HG02885 (cell line): ENCODE measurements at regions not wholly inside any gene's neighbourhood (a gene's known extent, or its start where the extent isn't known, plus 50 kb on each side); places are given as distances from the start of the nearest gene placed in this dataset.
"Not testable (repeated sequence)": the region's sequence is repeated elsewhere in the genome, so short reads cannot be mapped to it uniquely, and the experiment has no call there.

Source experiments
- ATAC-seq: cut with Tn5 transposase; IDR thresholded peaks from one replicate; pipeline ENCODE4 v1.9.1; 2021; ENCODE audit warnings: mild to moderate bottlenecking; ENCODE audit not compliant: unreplicated experiment, poor library complexity

GRCh38 chr12:84508851-84509260, 403.7 kb downstream of the SLC6A15 start:
- ATAC-seq = no peak

DNA sequence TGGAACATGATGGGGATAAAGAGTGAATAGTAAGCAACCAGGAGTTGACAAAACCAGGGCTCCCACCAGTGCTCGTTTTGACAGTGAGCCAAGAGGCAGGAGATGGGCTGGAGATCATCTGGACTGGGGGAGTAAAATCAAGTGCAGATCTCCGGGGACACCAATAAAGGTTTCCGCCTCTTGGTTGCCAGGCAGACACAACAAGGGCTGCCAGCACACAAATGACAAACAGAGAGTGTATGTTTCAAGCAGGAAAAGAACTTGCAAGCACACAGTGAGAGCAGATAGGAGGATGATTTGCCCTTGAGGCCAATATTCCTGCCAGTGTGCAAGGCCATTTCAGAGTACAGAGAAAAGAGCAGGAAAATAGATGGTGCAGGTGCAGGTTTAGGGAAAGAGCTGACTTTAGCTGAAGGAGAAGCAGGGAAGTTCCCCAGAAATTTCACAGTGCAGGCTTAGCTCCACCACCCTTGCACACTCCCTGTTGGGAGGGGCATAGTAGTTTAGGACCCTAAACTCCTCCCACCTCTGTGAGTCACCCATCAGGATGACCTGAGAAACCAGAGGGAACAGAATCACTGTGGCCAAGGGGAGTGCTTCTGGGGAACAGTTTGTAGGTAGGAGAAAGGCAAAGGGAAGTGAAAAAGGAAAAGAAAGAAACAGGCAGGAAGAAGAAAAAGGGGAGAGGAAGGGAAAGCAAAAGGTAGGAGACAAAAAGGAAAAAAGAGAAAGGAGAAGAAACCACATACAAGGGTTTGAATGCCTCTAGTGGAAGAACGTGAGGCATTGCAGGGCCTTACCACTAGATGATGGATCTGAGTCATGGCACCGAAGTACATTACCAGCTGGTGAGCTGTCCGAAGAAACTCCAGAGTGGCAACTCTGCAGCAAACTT, 404.4 kb downstream of the SLC6A15 start:
- peak; percentile 56 for ATAC-seq

DNA sequence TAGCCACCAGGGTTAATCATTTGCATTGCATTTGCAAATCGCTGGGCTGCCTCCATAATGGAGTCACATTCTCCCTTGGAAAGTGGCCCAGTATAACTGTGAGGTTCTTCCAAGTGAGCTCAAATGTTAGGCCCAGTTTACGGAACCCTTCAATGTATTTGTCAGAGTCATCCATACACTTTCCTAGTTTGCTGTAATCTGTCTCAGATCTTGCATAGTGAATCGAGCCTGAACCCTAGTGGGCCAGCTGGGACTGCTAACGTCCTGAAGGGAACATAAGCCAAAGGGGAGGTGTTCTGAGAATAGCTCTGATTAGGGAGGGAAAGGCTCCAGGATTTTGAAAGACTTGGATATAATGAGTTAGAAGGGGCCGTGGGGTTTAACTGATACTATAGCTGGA, 406.3 kb downstream of the SLC6A15 start:
- no peak for ATAC-seq

DNA sequence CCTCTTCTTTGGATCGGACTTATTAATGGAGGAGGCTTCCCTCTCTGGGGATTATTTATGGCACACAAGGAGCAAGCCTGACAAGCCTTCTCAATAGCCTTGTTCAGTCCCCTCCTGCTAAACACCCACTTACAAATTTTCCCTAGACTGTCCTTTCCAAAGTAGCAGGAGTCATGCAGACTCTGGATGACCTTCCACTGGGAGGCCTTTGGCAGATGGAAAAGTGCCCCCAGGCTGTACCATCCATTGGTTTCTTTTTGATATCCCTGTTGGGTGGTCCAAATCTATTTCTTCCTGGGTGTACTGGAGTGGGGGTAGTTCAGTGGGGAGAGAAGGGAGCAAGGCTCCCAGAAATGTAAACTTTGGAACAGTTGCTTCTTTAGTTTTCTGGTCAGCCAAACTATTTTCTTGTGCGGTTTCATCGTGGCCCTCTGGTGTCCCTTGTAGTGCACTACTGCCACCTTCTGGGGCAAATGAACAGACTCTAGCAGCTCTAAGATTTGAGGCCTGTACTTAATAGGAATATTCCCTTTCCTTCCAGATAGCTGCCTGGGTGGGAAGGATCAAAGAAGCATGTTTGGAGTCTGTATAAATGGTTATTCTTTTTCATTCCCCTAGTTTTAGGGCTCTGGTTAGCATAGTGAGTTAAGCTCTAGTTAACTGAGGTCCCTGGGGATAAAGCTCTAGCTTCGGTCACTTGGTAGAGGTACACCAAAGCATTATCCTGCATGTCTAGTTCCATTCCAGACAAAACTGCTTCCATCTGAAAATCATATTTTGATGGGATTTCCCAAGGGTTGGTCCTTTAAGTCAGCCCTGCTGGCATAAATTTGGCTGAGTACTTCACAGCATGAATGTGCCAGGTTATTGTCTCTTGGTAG, 409.5 kb downstream of the SLC6A15 start:
- peak; percentile 87 for ATAC-seq

GRCh38 chr12:84502180-84502860, 410.3 kb downstream of the SLC6A15 start:
- no peak for ATAC-seq

DNA sequence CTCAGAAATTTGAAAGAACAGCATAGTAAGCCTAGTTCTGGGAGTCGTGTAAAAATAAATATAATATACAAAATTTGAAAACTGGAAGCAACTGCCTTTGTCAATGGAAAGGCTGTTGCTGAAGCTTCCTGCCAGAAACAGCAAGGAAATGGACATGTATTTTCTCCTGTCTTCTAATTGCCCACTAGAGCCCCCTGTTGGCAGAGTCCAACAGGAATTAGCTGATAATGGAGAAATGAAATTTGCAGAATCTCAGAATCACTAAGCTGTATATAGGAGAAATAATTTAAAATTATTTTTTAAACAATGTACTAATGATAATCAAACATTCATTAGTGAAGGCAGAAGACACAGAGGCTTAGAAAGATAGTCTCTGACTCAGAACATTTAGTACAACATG, 414.8 kb downstream of the SLC6A15 start:
- ATAC-seq = no peak

- no peak for ATAC-seq
Measured at GRCh38 chr12:84495711-84496110, 416.9 kb downstream of the SLC6A15 start.

DNA sequence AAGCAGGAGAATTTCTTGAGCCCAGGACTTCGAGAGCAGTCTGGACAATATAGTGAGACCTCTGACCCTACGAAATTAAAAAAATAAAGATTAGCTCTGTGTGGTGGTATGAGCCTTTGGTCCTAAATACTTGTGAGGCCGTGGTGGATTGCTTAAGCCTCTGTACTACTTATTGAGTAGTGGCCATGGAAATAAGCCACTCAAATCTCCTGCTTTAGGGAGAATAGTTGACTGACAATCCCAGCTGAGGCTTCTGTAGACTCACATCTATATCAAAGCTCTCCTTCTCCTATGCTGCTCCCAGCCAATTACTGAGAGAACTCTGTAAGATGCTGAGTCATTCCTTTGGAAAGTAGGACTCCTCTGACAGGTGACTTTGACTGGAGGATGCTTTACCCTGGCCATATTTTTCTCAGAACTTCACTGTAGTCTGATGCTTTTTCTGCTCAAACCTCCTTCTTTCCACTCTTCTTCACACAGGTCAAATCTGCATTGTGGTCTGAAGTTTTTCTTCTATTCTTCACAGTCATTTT, 420.2 kb downstream of the SLC6A15 start:
- no peak for ATAC-seq

- no peak for ATAC-seq
Measured at GRCh38 chr12:84484798-84485197, 427.8 kb downstream of the SLC6A15 start.

DNA sequence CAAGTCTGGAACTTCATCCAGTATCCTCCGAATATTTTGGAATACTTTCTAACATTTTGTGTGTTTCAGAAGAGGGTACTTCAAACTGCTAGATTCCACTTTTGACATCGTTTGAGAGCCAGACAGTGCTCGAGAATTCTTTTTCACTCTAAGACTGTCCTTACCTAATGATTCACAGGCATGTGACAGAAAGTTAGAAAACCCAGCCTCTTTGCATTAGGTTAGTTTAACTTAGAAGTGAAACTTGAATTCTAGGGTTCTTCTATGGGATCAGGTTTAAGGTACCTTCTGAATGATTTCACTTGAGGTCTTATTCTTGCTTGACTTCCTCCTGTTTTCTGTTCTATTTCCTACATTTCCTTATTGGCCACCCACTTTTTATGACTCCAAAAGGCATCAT, 431.8 kb downstream of the SLC6A15 start:
- no peak for ATAC-seq

DNA sequence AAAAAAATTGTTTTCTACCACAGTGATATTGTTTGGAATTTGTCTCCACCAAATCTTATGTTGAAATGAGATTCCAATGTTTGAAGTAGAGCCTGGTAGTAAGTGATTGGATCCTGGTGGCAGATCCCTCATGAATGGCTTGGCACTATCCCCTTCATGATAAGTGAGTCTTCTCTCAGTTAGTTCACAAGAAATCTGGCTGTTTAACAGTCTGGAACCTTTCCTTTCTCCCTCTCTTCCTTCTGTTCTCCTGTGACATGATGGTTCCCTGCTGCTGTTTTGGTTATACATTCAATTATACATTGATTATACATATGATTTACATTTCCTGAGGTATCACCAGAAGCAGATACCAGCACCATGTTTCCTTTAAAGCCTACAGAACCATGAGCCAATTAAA, 442.2 kb downstream of the SLC6A15 start:
- no peak for ATAC-seq

DNA sequence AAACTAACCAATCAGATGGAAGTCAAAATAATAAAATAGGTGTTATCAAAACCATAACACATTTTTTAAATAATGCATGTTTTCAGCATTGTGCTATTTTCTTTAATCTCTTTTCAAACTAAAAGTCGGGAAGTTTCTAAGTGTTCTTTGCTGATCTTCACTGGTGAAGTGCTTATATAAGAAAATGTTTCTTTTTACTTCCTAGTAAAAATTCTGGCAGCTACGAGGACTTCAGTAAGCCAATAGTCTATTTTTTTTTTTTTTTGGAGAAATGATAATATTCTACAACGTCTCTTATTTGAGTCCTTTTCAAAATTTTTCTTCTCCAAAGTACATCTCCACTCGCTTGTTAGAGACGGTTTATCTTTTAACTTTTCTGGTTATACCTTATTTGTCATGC, 448.0 kb downstream of the SLC6A15 start:
- ATAC-seq = no peak

- ATAC-seq = no peak
Measured at GRCh38 chr12:84463741-84464495, 448.7 kb downstream of the SLC6A15 start.

DNA sequence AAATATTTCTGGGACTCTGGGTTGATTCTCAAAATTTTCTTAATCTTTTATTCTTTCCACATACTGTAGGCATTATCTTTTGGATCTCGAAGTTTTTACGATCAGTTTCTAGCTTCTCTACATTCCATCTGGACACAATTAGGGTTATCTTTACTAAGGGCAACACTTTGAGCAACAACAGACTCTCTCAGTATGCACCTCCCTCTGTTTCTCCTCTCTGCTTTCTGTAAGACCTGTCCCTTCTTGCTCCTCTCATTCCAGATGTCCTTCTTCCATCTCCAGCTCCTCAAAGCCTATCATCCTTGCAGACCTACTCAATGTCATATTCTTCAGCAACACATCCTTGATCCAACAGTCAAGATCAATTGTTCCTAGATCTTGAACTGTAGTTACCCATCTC, 457.0 kb downstream of the SLC6A15 start:
- ATAC-seq = no peak

GRCh38 chr12:84446478-84446877, 466.1 kb downstream of the SLC6A15 start:
- not testable (repeated sequence) for ATAC-seq

DNA sequence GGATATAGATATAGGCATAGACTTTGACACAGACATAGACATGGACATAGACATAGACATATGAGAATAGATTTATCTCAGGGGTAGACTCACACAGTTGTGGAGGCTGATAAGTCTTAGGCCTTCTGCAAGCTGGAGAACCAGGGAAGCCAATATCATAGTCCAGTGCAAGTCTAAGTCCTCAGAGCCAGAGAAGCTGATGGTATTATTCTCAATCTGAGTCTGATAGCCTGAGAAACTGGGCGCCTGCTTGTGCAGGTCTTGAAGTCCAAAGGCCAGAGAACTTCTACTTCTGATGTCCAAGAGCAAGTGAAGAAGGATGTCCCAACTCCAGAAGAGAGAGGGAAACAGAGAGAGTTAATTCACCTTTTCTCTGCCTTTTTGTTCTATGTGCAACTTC, 476.5 kb downstream of the SLC6A15 start:
- ATAC-seq = no peak

GRCh38 chr12:84435682-84436081, 476.9 kb downstream of the SLC6A15 start:
- ATAC-seq = no peak

DNA sequence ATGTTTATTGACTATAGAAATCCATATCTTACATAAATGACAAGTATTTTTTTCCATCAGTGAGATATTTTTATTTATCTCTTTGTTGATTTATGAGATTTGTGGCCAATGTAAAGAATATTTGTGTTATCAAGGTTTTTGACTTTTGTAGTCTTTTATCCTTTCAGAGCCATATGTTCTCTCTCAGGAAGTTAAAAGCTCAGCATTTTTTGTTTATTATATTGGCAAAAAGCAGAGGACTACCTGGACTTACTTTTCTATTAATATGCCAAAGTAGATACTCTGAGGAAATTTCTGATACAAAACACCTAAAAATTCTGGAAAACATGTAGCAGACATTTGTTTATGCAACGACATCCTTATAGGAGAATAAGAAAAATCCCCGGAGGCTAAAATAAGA, 490.3 kb downstream of the SLC6A15 start:
- ATAC-seq = no peak

DNA sequence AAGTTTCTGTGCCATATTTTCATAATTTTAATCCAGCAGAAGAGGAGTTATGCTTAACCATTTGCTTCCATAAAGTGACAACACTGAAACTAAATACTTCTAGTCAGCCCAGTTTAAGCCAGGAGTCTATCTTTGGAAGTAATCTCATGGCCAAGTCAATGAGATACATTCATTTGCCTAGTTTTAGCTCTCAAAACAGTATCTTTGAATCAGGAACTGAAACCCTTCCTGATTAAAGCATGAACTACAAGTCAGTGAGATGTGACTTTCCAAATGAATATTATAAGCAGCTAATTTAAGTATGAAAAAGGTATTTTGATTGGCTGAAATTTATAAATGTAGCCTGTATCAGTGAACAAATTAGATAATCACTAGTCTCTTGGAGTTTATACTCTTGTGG, 491.5 kb downstream of the SLC6A15 start:
- peak; percentile 68 for ATAC-seq

- ATAC-seq = no peak
Measured at GRCh38 chr12:84416626-84417025, 496.0 kb downstream of the SLC6A15 start.
